DMS153 treated with DMSO at 0.1 percent for 48 hours (cell line): ENCODE measurements at regions not wholly inside any gene's neighbourhood (a gene's known extent, or its start where the extent isn't known, plus 50 kb on each side); places are given as distances from the start of the nearest gene placed in this dataset.
A peak's percentile ranks its signal among the peaks of the same experiment; 100 is the strongest.

ENCODE experiments used
- DNase-seq: peaks from one replicate; lab custom pipeline; 2025; ENCODE audit not compliant: unreplicated experiment; lab: John Stamatoyannopoulos, UW

- DNase-seq: peak; percentile 19
Observed at GRCh38 chrX:122504026-122504425, 680.1 kb upstream of the GRIA3 start.

- DNase-seq: no peak
Observed at GRCh38 chrX:122512561-122513072, 671.5 kb upstream of the GRIA3 start.

GRCh38 chrX:122517786-122518185 lies 666.3 kb upstream of the GRIA3 start:
- DNase-seq: no peak

GRCh38 chrX:122545778-122546177 lies 638.3 kb upstream of the GRIA3 start:
- DNase-seq: no peak

- DNase-seq: no peak
Observed at GRCh38 chrX:122546269-122546668, 637.8 kb upstream of the GRIA3 start.

- no peak for DNase-seq
Observed at GRCh38 chrX:122552286-122552800, 631.7 kb upstream of the GRIA3 start.

- DNase-seq: no peak
Observed at GRCh38 chrX:122555925-122556324, 628.2 kb upstream of the GRIA3 start.

- DNase-seq: no peak
Observed at GRCh38 chrX:122565952-122566351, 618.1 kb upstream of the GRIA3 start.

- no peak for DNase-seq
Observed at GRCh38 chrX:122566401-122566800, 617.7 kb upstream of the GRIA3 start.

- no peak for DNase-seq
Observed at GRCh38 chrX:122567911-122568310, 616.2 kb upstream of the GRIA3 start.

- DNase-seq: no peak
Observed at GRCh38 chrX:122572461-122572860, 611.6 kb upstream of the GRIA3 start.

GRCh38 chrX:122579036-122579435 lies 605.0 kb upstream of the GRIA3 start:
- no peak for DNase-seq

- DNase-seq: no peak
Observed at GRCh38 chrX:122579526-122579925, 604.6 kb upstream of the GRIA3 start.

GRCh38 chrX:122582280-122582974 lies 601.7 kb upstream of the GRIA3 start:
- no peak for DNase-seq

- DNase-seq: no peak
Observed at GRCh38 chrX:122582975-122583305, 601.1 kb upstream of the GRIA3 start.

- DNase-seq: no peak
Observed at GRCh38 chrX:122583551-122583950, 600.5 kb upstream of the GRIA3 start.

- DNase-seq: no peak
Observed at GRCh38 chrX:122584981-122585380, 599.1 kb upstream of the GRIA3 start.

GRCh38 chrX:122586831-122587230 lies 597.2 kb upstream of the GRIA3 start:
- no peak for DNase-seq

- DNase-seq: no peak
Observed at GRCh38 chrX:122591546-122591945, 592.5 kb upstream of the GRIA3 start.

GRCh38 chrX:122596998-122597397 lies 587.1 kb upstream of the GRIA3 start:
- no peak for DNase-seq

- DNase-seq: peak; percentile 63
Observed at GRCh38 chrX:122622795-122623194, 561.3 kb upstream of the GRIA3 start.

GRCh38 chrX:122625239-122625638 lies 558.8 kb upstream of the GRIA3 start:
- DNase-seq: no peak

GRCh38 chrX:122625821-122626220 lies 558.3 kb upstream of the GRIA3 start:
- DNase-seq: no peak
